ENCODE measurements at regions not wholly inside any gene's neighbourhood (a gene's known extent, or its start where the extent isn't known, plus 50 kb on each side); places are given as distances from the start of the nearest gene placed in this dataset.

- TF ChIP-seq CTCF (IDR thresholded peaks at IDR 0.05; ENCODE audit: borderline replicate concordance, control extremely low read depth, extremely low read depth, insufficient read depth, missing control alignments) = no peak
- no peak for DNase-seq (ENCODE audit: low spot score)
- in situ Hi-C loops (cut with MboI; ENCODE audit: low sequenced_read_pairs, unreplicated experiment) = no loop called here
These were observed 434.6 kb upstream of the CHRM3 start for GRCh38 chr1:238951809-238952208.

- in situ Hi-C loops (cut with MboI; ENCODE audit: low sequenced_read_pairs, unreplicated experiment) = no loop called here
- no peak for TF ChIP-seq CTCF (IDR thresholded peaks at IDR 0.05; ENCODE audit: borderline replicate concordance, control extremely low read depth, extremely low read depth, insufficient read depth, missing control alignments)
- DNase-seq (ENCODE audit: low spot score) = no peak
These were observed 435.6 kb upstream of the CHRM3 start for GRCh38 chr1:238950784-238951183.

GRCh38 chr1:238950017-238950416, 436.4 kb upstream of the CHRM3 start:
- DNase-seq (ENCODE audit: low spot score) = no peak
- in situ Hi-C loops (cut with MboI; ENCODE audit: low sequenced_read_pairs, unreplicated experiment) = no loop called here
- no peak for TF ChIP-seq CTCF (IDR thresholded peaks at IDR 0.05; ENCODE audit: borderline replicate concordance, control extremely low read depth, extremely low read depth, insufficient read depth, missing control alignments)

- no peak for DNase-seq (ENCODE audit: low spot score)
- in situ Hi-C loops (cut with MboI; ENCODE audit: low sequenced_read_pairs, unreplicated experiment) = no loop called here
- no peak for TF ChIP-seq CTCF (IDR thresholded peaks at IDR 0.05; ENCODE audit: borderline replicate concordance, control extremely low read depth, extremely low read depth, insufficient read depth, missing control alignments)
These were observed 442.3 kb upstream of the CHRM3 start for GRCh38 chr1:238944028-238944427.

GRCh38 chr1:238927899-238928298, 458.5 kb upstream of the CHRM3 start:
- in situ Hi-C loops (cut with MboI; ENCODE audit: low sequenced_read_pairs, unreplicated experiment) = no loop called here
- no peak for DNase-seq (ENCODE audit: low spot score)
- no peak for TF ChIP-seq CTCF (IDR thresholded peaks at IDR 0.05; ENCODE audit: borderline replicate concordance, control extremely low read depth, extremely low read depth, insufficient read depth, missing control alignments)

GRCh38 chr1:238916828-238917227, 469.5 kb upstream of the CHRM3 start:
- TF ChIP-seq CTCF (IDR thresholded peaks at IDR 0.05; ENCODE audit: borderline replicate concordance, control extremely low read depth, extremely low read depth, insufficient read depth, missing control alignments) = no peak
- in situ Hi-C loops (cut with MboI; ENCODE audit: low sequenced_read_pairs, unreplicated experiment) = no loop called here
- DNase-seq (ENCODE audit: low spot score) = no peak

GRCh38 chr1:238914346-238914745, 472.0 kb upstream of the CHRM3 start:
- no peak for DNase-seq (ENCODE audit: low spot score)
- in situ Hi-C loops (cut with MboI; ENCODE audit: low sequenced_read_pairs, unreplicated experiment) = no loop called here
- no peak for TF ChIP-seq CTCF (IDR thresholded peaks at IDR 0.05; ENCODE audit: borderline replicate concordance, control extremely low read depth, extremely low read depth, insufficient read depth, missing control alignments)

All from GM13976 (cell line).